K562 (cell line): ENCODE measurements at regions not wholly inside any gene's neighbourhood (a gene's known extent, or its start where the extent isn't known, plus 50 kb on each side); places are given as distances from the start of the nearest gene placed in this dataset.

Experiments used
- CEBPG ChIP-seq, 3 experiments: fragments of 200-800 bp in 1 of 3; sonication (Bioruptor generic) in 1 of 3; sonication (generic) in 1 of 3; formaldehyde crosslinking in 1 of 3; IDR thresholded peaks in 2 of 3; conservative IDR thresholded peaks in 1 of 3; 2 replicates each; pipeline versions ENCODE4 v1.6.1 to v1.8.0; 2016 to 2022; ENCODE audit warnings: missing compliant biosample characterization in 2 of 3, missing genetic modification characterization in 2 of 3, mild to moderate bottlenecking in 1 of 3, missing genetic modification reagents in 1 of 3
- DMBX1 ChIP-seq: fragments of 250-450 bp; sonication (Bioruptor Pico); IDR thresholded peaks from 2 replicates; pipeline ENCODE4 v1.8.0; 2022; ENCODE audit warnings: inconsistent platforms, mild to moderate bottlenecking, moderate library complexity, borderline replicate concordance
- FOXK2 ChIP-seq, 2 experiments: fragments of 450-650 bp; IDR thresholded peaks in 1 of 2; conservative IDR thresholded peaks in 1 of 2; 2 replicates each; pipeline ENCODE4 v1.6.1; 2016; ENCODE audit warnings: low read depth in 2 of 2, mild to moderate bottlenecking in 1 of 2
- FOXP1 ChIP-seq: sonication (generic); formaldehyde crosslinking; IDR thresholded peaks from 2 replicates; pipeline ENCODE4 v1.8.0; 2022; ENCODE audit warnings: mild to moderate bottlenecking, missing genetic modification reagents
- GABPA ChIP-seq: fragments of 200-800 bp; sonication (Bioruptor generic); conservative IDR thresholded peaks from 2 replicates; pipeline ENCODE4 v1.6.1; 2016; ENCODE audit warnings: low read depth, missing genetic modification characterization, missing compliant biosample characterization
- MLLT1 ChIP-seq, 2 experiments: fragments of 450-650 bp; IDR thresholded peaks; 2 replicates each; pipeline ENCODE4 v1.6.1; 2016
- OTX1 ChIP-seq: fragments of 450-650 bp; formaldehyde crosslinking; IDR thresholded peaks from 2 replicates; pipeline ENCODE4 v1.4.0; 2022; ENCODE audit warnings: mild to moderate bottlenecking
- PBX2 ChIP-seq, 2 experiments: IDR thresholded peaks in 1 of 2; conservative IDR thresholded peaks in 1 of 2; 2 replicates each; pipeline ENCODE4 v1.6.1; 2016; ENCODE audit warnings: low read depth in 2 of 2, mild to moderate bottlenecking in 1 of 2, missing compliant biosample characterization in 1 of 2, missing genetic modification characterization in 1 of 2, moderate library complexity in 1 of 2
- PHF20 ChIP-seq: fragments of 450-650 bp; IDR thresholded peaks from 2 replicates; pipeline ENCODE4 v1.6.1; 2018; ENCODE audit not compliant: partially characterized antibody
- SREBF1 ChIP-seq: fragments of 150-350 bp; IDR thresholded peaks from 2 replicates; pipeline ENCODE4 v1.6.1; 2014; ENCODE audit warnings: antibody characterized with exemption, low read depth, low read length, borderline replicate concordance
- STAT5B ChIP-seq: fragments of 250-450 bp; sonication (Bioruptor Pico); IDR thresholded peaks from 2 replicates; pipeline ENCODE4 v1.8.0; 2021; ENCODE audit warnings: mild to moderate bottlenecking, inconsistent platforms
- ZC3H8 ChIP-seq: fragments of 450-650 bp; IDR thresholded peaks from 2 replicates; pipeline ENCODE4 v1.6.1; 2017
- ZNF583 ChIP-seq: fragments of 250-450 bp; sonication (Bioruptor Pico); IDR thresholded peaks from 2 replicates; pipeline ENCODE4 v1.4.0; 2020
- ZNF764 ChIP-seq: fragments of 250-450 bp; sonication (Bioruptor Pico); IDR thresholded peaks from 2 replicates; pipeline ENCODE4 v1.4.0; 2020; ENCODE audit warnings: low read depth, mild to moderate bottlenecking, moderate library complexity
- TF ChIP-seq, protein P1 (sequence below): fragments of 450-650 bp; IDR thresholded peaks from 2 replicates; pipeline ENCODE4 v1.6.1; 2017; ENCODE audit warnings: mild to moderate bottlenecking, moderate library complexity
- TF ChIP-seq, protein P2 (sequence below): fragments of 450-650 bp; formaldehyde crosslinking; IDR thresholded peaks from 2 replicates; pipeline ENCODE4 v1.4.0; 2020; ENCODE audit warnings: mild to moderate bottlenecking, moderate library complexity
- TF ChIP-seq, protein P3 (sequence below), 2 experiments: fragments of 200-800 bp in 1 of 2; sonication (Bioruptor generic) in 1 of 2; sonication (generic) in 1 of 2; formaldehyde crosslinking in 1 of 2; IDR thresholded peaks in 1 of 2; conservative IDR thresholded peaks in 1 of 2; 2 replicates each; pipeline versions ENCODE4 v1.5.0 to v1.6.1; 2016 to 2020; ENCODE audit warnings: missing compliant biosample characterization in 1 of 2, missing genetic modification characterization in 1 of 2, missing genetic modification reagents in 1 of 2

- TF ChIP-seq, protein P1, sequence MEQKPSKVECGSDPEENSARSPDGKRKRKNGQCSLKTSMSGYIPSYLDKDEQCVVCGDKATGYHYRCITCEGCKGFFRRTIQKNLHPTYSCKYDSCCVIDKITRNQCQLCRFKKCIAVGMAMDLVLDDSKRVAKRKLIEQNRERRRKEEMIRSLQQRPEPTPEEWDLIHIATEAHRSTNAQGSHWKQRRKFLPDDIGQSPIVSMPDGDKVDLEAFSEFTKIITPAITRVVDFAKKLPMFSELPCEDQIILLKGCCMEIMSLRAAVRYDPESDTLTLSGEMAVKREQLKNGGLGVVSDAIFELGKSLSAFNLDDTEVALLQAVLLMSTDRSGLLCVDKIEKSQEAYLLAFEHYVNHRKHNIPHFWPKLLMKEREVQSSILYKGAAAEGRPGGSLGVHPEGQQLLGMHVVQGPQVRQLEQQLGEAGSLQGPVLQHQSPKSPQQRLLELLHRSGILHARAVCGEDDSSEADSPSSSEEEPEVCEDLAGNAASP = no peak
- peak; percentile 58; the same call in 1 of the 2 replicates for TF ChIP-seq ZNF583 (CRISPR knock-in tag)
- no peak for TF ChIP-seq SREBF1
- no peak for TF ChIP-seq ZNF764 (CRISPR knock-in tag)
- no peak for TF ChIP-seq ZC3H8
- TF ChIP-seq GABPA (tag) = no peak
- TF ChIP-seq, protein P2, sequence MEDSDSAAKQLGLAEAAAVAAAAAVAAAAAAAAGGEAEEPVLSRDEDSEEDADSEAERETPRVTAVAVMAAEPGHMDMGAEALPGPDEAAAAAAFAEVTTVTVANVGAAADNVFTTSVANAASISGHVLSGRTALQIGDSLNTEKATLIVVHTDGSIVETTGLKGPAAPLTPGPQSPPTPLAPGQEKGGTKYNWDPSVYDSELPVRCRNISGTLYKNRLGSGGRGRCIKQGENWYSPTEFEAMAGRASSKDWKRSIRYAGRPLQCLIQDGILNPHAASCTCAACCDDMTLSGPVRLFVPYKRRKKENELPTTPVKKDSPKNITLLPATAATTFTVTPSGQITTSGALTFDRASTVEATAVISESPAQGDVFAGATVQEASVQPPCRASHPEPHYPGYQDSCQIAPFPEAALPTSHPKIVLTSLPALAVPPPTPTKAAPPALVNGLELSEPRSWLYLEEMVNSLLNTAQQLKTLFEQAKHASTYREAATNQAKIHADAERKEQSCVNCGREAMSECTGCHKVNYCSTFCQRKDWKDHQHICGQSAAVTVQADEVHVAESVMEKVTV (CRISPR knock-in tag) = peak; percentile 100
- TF ChIP-seq STAT5B (CRISPR knock-in tag) = no peak
- TF ChIP-seq, protein P3, sequence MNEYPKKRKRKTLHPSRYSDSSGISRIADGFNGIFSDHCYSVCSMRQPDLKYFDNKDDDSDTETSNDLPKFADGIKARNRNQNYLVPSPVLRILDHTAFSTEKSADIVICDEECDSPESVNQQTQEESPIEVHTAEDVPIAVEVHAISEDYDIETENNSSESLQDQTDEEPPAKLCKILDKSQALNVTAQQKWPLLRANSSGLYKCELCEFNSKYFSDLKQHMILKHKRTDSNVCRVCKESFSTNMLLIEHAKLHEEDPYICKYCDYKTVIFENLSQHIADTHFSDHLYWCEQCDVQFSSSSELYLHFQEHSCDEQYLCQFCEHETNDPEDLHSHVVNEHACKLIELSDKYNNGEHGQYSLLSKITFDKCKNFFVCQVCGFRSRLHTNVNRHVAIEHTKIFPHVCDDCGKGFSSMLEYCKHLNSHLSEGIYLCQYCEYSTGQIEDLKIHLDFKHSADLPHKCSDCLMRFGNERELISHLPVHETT (CRISPR knock-in tag; conservative IDR thresholded peaks at IDR 0.05 in 1 of 2, IDR thresholded peaks at IDR 0.05 in 1 of 2) = no peak
- no peak for TF ChIP-seq MLLT1 (IDR thresholded peaks at IDR 0.05)
- no peak for TF ChIP-seq DMBX1 (CRISPR knock-in tag)
- TF ChIP-seq FOXP1 = no peak
- no peak for TF ChIP-seq FOXK2 (conservative IDR thresholded peaks at IDR 0.05 in 1 of 2, IDR thresholded peaks at IDR 0.05 in 1 of 2; ENCODE audit: low read depth in 2 of 2)
- no peak for TF ChIP-seq PBX2 (CRISPR knock-in tag; IDR thresholded peaks at IDR 0.05; ENCODE audit: low read depth)
- 0 out of 2 replicates have a peak, but pooled peaks have one; percentile 21 for TF ChIP-seq PBX2 (tag; conservative IDR thresholded peaks at IDR 0.05; ENCODE audit: low read depth)
- no peak for TF ChIP-seq OTX1 (CRISPR knock-in tag)
- TF ChIP-seq PHF20 = no peak
- no peak for TF ChIP-seq CEBPG (CRISPR knock-in tag; IDR thresholded peaks at IDR 0.05)
- TF ChIP-seq CEBPG (tag; conservative IDR thresholded peaks at IDR 0.05 in 1 of 2, IDR thresholded peaks at IDR 0.05 in 1 of 2) = no peak
These were observed 64.5 kb upstream of the SYPL1 start (continued) for GRCh38 chr7:106176414-106177299.
